GM21528 (cell line): ENCODE measurements at regions not wholly inside any gene's neighbourhood (a gene's known extent, or its start where the extent isn't known, plus 50 kb on each side); places are given as distances from the start of the nearest gene placed in this dataset.
"Not testable (repeated sequence)": the region's sequence is repeated elsewhere in the genome, so short reads cannot be mapped to it uniquely, and the experiment has no call there.

ENCODE experiments used
- ATAC-seq: cut with Tn5 transposase; IDR thresholded peaks from one replicate; pipeline ENCODE4 v1.9.1; 2021; ENCODE audit warnings: mild to moderate bottlenecking, moderate library complexity; ENCODE audit not compliant: unreplicated experiment, low FRiP score

GRCh38 chr13:71382285-71382684, 484.7 kb downstream of the DACH1 start:
- no peak for ATAC-seq

- ATAC-seq, result no peak
These were observed 486.8 kb downstream of the DACH1 start for GRCh38 chr13:71380191-71380590.

DNA sequence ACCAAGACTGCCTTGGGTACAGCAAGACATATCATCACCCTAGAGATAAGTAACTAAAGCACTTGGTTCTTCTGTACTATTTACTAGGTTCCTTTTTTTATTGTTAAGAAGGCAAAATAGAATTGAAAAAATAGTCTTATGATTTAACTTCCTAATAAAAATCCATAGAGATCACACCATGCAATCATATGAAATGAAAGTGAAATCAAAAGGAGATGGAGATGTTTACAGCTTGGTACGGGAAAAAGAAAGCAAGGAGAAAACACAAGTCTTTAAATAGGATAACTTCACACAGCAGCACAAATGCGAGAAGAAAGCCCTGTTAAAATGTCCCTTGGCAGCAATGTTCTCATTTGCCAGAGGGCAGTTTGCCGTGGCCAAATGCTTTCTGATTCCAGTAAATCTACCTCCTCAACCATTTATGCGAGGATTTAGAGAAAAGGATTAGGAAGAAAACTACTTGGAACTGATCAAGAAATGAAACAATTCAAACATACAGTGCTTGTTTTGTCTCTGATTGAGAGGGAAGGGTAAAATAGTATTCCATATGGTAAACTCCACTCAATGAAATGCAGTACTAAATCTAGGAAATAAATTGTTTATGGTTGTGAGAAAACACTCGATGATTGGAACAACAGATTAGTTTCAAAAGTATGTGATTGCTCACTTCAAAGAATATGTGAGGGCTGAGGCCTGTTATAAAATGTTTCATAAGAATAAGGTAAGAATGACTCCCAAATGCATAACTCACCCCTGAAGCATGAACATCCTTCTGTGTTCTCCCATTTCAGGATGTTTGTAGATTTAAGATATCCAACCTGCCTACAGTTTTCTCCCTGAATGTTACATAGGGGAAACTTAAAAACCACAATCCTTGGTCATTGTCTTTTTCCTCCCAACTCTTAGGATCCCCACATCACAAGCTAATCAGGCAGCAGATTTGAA, 487.8 kb downstream of the DACH1 start:
- no peak for ATAC-seq

DNA sequence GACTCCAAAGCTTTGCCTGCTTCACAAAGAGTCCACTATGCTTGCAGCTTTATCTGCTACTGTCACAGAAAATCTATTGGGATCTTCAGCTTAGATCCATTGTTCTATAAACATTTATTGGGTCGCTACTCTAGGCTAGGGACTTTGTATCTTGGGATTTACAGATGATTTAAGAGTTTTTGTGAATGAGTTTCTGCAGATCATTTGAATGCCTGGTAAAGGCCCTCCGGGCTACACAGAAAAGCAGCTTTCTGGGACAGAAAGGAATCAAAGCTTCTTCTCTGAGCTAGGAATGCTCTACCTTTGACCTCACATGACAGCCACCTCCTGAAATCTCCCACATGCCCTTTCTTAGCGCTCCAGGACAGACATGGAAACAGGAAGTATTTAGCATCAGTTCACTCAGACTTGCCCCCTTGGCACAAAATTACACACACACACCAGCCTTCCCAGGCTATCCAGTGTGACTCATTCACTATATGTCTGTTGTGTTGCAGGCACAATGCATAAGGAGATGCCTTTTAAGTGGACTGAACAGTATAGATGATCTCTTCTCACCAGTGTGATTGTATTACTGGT, 492.4 kb downstream of the DACH1 start:
- no peak for ATAC-seq

DNA sequence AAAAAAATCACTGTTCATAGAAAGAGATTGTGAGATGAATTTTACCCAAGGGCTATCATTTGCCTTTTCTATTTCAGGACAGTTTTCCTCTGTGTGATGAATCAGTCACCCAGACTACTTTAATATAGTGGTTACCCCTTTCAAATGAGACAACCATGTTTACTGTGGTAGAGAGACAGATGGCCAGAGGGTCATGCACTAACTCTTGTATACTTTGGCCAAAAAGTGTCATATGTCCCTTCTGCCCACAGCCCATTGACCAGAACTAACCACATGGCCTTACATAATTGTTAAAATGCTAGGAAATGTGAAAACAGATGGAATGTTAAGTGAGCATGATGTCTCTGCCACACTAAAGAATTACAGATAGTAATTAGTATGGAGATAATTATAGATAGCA, 498.7 kb downstream of the DACH1 start:
- ATAC-seq, result no peak

- ATAC-seq, result no peak
These were observed 507.0 kb downstream of the DACH1 start for GRCh38 chr13:71360041-71360440.

- ATAC-seq, result no peak
These were observed 507.4 kb downstream of the DACH1 start for GRCh38 chr13:71359641-71360040.

DNA sequence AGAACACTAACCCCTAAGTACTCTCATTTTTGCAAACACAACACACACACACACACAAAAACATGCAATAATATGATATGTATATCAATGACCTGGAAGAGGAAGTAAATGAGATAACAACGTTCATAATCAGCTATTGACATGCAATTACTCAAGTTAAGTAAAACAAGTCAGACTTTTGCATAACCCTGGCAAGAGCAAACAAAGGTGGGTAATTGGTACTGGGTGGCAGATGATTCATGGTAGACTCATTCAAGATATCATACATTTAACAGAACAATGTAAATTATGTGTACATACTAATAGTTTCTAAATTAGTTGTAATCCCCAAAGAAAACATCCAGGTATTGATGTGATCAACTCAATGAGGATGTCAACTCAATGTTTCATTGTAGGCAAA, 508.8 kb downstream of the DACH1 start:
- no peak for ATAC-seq

- no peak for ATAC-seq
These were observed 512.0 kb downstream of the DACH1 start for GRCh38 chr13:71355010-71355409.

DNA sequence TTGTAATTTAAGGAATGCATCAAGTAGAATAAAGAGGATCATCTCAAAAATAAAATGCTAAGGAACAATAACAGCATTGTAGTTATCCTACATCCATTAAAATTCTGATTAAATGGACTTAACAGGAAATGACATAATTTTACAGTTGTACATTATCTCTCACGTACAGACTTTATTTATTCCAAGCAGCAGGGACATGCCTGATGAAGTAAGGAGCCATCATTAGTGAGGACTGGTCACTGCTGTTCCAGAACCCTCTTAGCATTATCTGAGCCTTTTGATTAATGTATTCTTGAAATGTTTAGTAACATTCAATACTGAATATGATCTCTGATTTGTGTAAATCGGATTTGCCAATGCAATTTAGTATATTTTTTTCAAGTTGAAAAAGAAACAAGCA, 516.1 kb downstream of the DACH1 start:
- ATAC-seq, result no peak

DNA sequence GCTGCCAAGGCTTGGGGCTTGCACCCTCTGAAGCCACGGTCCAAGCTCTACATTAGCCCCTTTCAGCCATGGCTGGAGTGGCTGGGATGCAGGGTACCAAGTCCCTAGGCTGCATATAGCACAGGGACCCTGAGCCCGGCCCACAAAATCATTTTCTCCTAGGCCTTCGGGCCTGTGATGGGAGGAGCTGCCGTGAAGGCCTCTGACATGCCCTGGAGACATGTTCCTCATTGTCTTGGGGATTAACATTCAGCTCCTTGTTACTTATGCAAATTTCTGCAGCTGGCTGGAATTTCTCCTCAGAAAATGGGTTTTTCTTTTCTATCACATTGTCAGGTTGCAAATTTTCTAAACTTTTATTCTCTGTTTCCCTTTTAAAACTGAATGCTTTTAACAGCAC, 521.1 kb downstream of the DACH1 start:
- not testable (repeated sequence) for ATAC-seq

- ATAC-seq, result no peak
These were observed 527.3 kb downstream of the DACH1 start for GRCh38 chr13:71339736-71340135.

DNA sequence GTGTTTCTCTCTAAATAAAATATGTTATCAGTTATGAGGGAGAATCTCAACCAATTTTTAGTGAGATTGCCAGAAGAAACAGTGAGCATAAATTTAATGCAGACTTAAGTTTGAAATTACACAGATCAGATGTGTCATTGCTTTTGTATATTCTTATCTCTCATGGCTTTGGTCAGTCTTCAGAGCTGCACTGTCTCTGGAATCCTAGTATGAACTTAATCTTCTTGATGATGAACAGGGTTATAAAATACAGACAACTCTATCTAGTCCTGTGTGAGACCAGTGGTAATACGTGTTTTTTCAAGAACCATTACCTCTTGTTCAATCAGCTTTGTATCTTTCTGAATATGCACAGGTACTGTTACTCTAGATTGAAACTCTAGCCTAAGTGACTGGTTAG, 528.0 kb downstream of the DACH1 start:
- no peak for ATAC-seq

GRCh38 chr13:71338070-71338469, 528.9 kb downstream of the DACH1 start:
- no peak for ATAC-seq

GRCh38 chr13:71327266-71327665, 539.7 kb downstream of the DACH1 start:
- ATAC-seq, result no peak

DNA sequence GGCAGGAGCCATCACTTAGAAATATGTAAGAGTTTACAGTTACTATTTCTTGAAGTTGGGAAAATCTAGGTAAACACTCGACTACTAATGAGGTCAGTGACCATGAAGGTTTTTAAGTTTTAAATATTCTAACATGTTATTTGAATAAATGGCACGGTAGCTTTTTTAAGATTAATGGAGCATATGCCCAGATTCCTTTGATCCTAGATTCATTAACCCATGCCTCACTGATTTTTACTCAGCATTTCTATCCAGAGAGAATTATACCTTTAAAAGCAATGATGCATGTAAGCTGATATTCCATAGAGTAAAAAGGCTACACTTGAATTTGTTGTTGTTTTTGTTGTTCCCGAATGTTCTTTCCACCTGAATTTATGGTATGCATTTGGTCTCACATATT, 541.4 kb downstream of the DACH1 start:
- ATAC-seq, result no peak

- no peak for ATAC-seq
These were observed 543.7 kb downstream of the DACH1 start for GRCh38 chr13:71323266-71323665.

DNA sequence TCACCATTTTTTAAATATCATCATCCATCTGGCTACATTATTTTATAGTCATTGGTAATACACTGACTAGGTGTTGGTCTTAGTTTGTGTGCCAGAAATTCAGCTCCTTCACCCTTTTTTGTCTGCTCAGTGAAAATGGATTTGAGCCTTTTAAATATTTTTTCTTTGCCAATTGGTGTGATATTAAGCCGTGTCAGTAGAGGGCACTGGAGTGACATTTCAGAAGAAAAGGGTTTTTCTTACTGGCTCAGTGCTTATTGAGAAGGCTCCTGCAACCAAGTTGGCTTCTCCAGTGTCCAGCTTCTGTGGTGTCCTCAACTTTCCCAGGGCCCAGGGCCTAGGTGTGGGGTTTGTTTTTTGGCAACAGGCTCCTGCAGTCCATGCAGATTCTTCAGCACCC, 546.6 kb downstream of the DACH1 start:
- ATAC-seq, result no peak

DNA sequence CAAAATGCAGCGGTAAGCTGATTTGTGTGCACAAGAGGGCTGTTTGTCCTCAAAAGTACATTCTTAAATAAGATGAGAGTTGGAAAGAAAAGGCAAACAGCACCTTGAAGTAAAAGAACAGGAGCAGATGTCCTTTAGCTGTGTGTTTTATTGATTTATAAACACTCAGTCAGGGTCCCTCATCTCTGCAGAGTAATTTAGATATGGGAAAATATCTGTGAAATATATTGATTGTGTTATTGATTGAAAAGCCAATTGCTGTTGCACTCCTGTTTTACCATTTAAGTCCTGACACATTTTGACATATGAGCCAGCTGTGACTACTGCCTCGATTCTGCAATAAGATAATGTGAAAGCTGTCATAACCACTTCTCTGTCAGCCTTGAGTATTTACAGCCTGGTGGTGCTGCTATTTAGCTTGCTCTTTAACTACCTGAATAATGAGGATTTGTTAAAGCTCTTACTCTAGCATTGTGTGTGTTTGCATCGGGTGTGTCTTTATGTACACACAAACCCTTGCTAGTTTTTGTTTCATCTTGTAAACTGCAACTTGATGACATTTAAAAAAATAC, 550.1 kb downstream of the DACH1 start:
- ATAC-seq, result no peak

- no peak for ATAC-seq
These were observed 554.1 kb downstream of the DACH1 start for GRCh38 chr13:71312923-71313322.

DNA sequence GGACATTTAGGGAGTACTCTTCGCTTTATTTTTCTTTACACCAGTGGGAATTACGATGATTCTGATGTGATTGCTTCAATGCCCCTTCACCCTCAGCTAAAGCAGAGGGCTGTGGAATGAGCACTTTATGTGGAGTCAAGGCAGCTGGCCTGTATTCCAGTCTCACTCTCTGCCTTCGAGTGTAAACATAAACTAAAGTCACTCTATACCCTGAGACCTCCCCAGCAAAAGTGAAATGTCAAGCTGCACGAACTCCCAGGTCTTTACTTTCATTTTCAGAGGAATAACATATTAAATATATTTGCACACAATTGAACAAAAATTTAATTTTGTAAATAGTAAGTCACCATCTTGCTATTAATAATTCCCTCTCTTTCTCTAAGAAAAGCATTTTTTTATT, 557.1 kb downstream of the DACH1 start:
- no peak for ATAC-seq

GRCh38 chr13:71306821-71307220, 560.2 kb downstream of the DACH1 start:
- ATAC-seq, result no peak
